BE2C (cell line): ENCODE measurements at regions not wholly inside any gene's neighbourhood (a gene's known extent, or its start where the extent isn't known, plus 50 kb on each side); places are given as distances from the start of the nearest gene placed in this dataset.

ENCODE experiments used
- DNase-seq: peaks from one replicate; pipeline ENCODE4 v3.0.0-alpha.2; 2020
- H3K27me3 ChIP-seq: fragments of 250-450 bp; sonication (Bioruptor Pico); 2 replicates; pipeline ENCODE4 v1.5.1; 2020; ENCODE audit warnings: mild to moderate bottlenecking
- H3K36me3 ChIP-seq: fragments of 250-450 bp; sonication (Bioruptor Pico); 2 replicates; pipeline ENCODE4 v1.5.1; 2020; ENCODE audit warnings: mild to moderate bottlenecking
- H3K4me1 ChIP-seq: fragments of 250-450 bp; sonication (Bioruptor Pico); 2 replicates; pipeline ENCODE4 v1.5.1; 2020
- H3K4me3 ChIP-seq: 2 replicates; pipeline ENCODE4 v1.5.1; 2011; ENCODE audit warnings: low read depth, low read length
- H3K9me3 ChIP-seq: fragments of 250-450 bp; sonication (Bioruptor Pico); 2 replicates; pipeline ENCODE4 v1.5.1; 2020
- CTCF ChIP-seq: IDR thresholded peaks from 2 replicates; pipeline ENCODE4 v1.5.1; 2012; ENCODE audit warnings: mild to moderate bottlenecking, low read depth, low read length

- no peak for TF ChIP-seq CTCF
- Histone ChIP-seq H3K27me3 (peaks cover 17% of the 10 kb centered on the region; the same call in 1 of the 2 replicates), H3K9me3 (no peaks in the 10 kb centered on the region), H3K4me3 (no peak overlapping the region), H3K36me3 (no peaks in the 10 kb centered on the region), H3K4me1 (no peaks in the 10 kb centered on the region)
- no peak for DNase-seq
Observed at GRCh38 chr11:32032052-32032451, 58.8 kb upstream of the RCN1 start.

GRCh38 chr11:32030875-32031503, 59.9 kb upstream of the RCN1 start:
- Histone ChIP-seq H3K4me1 (no peaks in the 10 kb centered on the region), H3K36me3 (no peaks in the 10 kb centered on the region), H3K27me3 (peaks cover 17% of the 10 kb centered on the region; the same call in 1 of the 2 replicates), H3K9me3 (no peaks in the 10 kb centered on the region), H3K4me3 (no peak overlapping the region)
- TF ChIP-seq CTCF, result no peak
- DNase-seq, result no peak

- H3K27me3 ChIP-seq, result peaks cover 17% of the 10 kb centered on the region; the same call in 1 of the 2 replicates
- H3K36me3 ChIP-seq, result no peaks in the 10 kb centered on the region
- no peak overlapping the region for H3K4me3 ChIP-seq
- no peak for TF ChIP-seq CTCF
- DNase-seq, result no peak
- H3K4me1 ChIP-seq, result no peaks in the 10 kb centered on the region
- H3K9me3 ChIP-seq, result no peaks in the 10 kb centered on the region
Observed at GRCh38 chr11:32029721-32030120, 61.2 kb upstream of the RCN1 start.

GRCh38 chr11:32028201-32028600, 62.7 kb upstream of the RCN1 start:
- no peak for DNase-seq
- Histone ChIP-seq H3K27me3 (peaks cover 17% of the 10 kb centered on the region; the same call in 1 of the 2 replicates), H3K4me1 (no peaks in the 10 kb centered on the region), H3K9me3 (no peaks in the 10 kb centered on the region), H3K4me3 (no peak overlapping the region), H3K36me3 (no peaks in the 10 kb centered on the region)
- TF ChIP-seq CTCF, result no peak

- no peak overlapping the region for H3K4me3 ChIP-seq
- no peak for DNase-seq
- no peaks in the 10 kb centered on the region for H3K9me3 ChIP-seq
- no peaks in the 10 kb centered on the region for H3K36me3 ChIP-seq
- TF ChIP-seq CTCF, result no peak
- peaks cover 15% of the 10 kb centered on the region; the same call in 1 of the 2 replicates for H3K27me3 ChIP-seq
- no peaks in the 10 kb centered on the region for H3K4me1 ChIP-seq
Observed at GRCh38 chr11:32026766-32027165, 64.1 kb upstream of the RCN1 start.

GRCh38 chr11:32024948-32025347, 65.9 kb upstream of the RCN1 start:
- Histone ChIP-seq H3K9me3 (no peaks in the 10 kb centered on the region), H3K36me3 (no peaks in the 10 kb centered on the region), H3K4me1 (no peaks in the 10 kb centered on the region), H3K4me3 (no peak overlapping the region), H3K27me3 (no peaks in the 10 kb centered on the region)
- no peak for DNase-seq
- TF ChIP-seq CTCF, result no peak
